ENCODE measurements at regions not wholly inside any gene's neighbourhood (a gene's known extent, or its start where the extent isn't known, plus 50 kb on each side); places are given as distances from the start of the nearest gene placed in this dataset.

DNA sequence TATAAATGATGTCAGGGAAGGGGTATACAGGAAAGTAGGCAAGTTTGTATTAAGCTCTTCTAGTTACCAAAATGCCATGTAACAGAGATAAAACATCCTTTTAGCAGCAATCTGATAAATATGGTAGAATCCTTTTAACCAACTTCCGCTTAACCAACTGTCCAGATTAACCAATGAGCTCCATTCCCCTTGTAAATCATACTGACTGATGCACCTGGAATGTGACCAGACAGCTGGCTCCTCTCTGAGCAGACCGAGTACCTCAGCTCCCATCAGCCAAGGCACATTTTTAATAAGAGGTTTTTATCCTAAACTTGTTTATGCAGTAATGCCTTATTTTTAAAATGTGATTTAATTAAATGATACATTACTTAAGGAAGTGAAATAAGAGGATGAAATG lies 66.4 kb downstream of the KLF12 start:
- TF ChIP-seq, protein P1, sequence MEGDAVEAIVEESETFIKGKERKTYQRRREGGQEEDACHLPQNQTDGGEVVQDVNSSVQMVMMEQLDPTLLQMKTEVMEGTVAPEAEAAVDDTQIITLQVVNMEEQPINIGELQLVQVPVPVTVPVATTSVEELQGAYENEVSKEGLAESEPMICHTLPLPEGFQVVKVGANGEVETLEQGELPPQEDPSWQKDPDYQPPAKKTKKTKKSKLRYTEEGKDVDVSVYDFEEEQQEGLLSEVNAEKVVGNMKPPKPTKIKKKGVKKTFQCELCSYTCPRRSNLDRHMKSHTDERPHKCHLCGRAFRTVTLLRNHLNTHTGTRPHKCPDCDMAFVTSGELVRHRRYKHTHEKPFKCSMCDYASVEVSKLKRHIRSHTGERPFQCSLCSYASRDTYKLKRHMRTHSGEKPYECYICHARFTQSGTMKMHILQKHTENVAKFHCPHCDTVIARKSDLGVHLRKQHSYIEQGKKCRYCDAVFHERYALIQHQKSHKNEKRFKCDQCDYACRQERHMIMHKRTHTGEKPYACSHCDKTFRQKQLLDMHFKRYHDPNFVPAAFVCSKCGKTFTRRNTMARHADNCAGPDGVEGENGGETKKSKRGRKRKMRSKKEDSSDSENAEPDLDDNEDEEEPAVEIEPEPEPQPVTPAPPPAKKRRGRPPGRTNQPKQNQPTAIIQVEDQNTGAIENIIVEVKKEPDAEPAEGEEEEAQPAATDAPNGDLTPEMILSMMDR (IDR thresholded peaks at IDR 0.05): no peak
- no peak for TF ChIP-seq POLR2A (IDR thresholded peaks at IDR 0.05)
